Endodermal cell (in vitro differentiated cells): ENCODE measurements at regions not wholly inside any gene's neighbourhood (a gene's known extent, or its start where the extent isn't known, plus 50 kb on each side); places are given as distances from the start of the nearest gene placed in this dataset.
A peak's percentile ranks its signal among the peaks of the same experiment; 100 is the strongest.

Experiments used
- DNase-seq: peaks from one replicate; pipeline ENCODE4 v3.0.0-alpha.2; 2017
- H3K27ac ChIP-seq: 2 replicates; pipeline ENCODE4 v1.5.1; 2013; ENCODE audit warnings: mild to moderate bottlenecking, low read depth, low read length, moderate library complexity
- H3K27me3 ChIP-seq: 2 replicates; pipeline ENCODE4 v1.6.1; 2013; ENCODE audit warnings: mild to moderate bottlenecking, low read length, moderate library complexity; ENCODE audit not compliant: insufficient read depth, control insufficient read depth, poor library complexity, severe bottlenecking
- H3K36me3 ChIP-seq: 2 replicates; pipeline ENCODE4 v1.7.0; 2013; ENCODE audit warnings: mild to moderate bottlenecking, low read length, moderate library complexity; ENCODE audit not compliant: control insufficient read depth, insufficient read depth
- H3K4me1 ChIP-seq: one replicate; pipeline ENCODE4 v1.7.0; 2013; ENCODE audit warnings: low read length; ENCODE audit not compliant: control insufficient read depth, insufficient read depth
- H3K4me3 ChIP-seq: 2 replicates; pipeline ENCODE4 v1.5.1; 2013; ENCODE audit warnings: mild to moderate bottlenecking, low read length, moderate library complexity
- H3K9ac ChIP-seq: 2 replicates; pipeline ENCODE4 v1.6.1; 2013; ENCODE audit warnings: mild to moderate bottlenecking, low read length, moderate library complexity; ENCODE audit not compliant: poor library complexity, severe bottlenecking; ENCODE audit errors: extremely low read depth
- H3K9me3 ChIP-seq: 2 replicates; pipeline ENCODE4 v1.6.1; 2013; ENCODE audit warnings: mild to moderate bottlenecking, low read length, moderate library complexity; ENCODE audit not compliant: control insufficient read depth
- H3K27ac Mint-ChIP-seq: 2 replicates; pipeline ENCODE4 v1.8.0; 2020; ENCODE audit warnings: mixed read lengths
- H3K27me3 Mint-ChIP-seq: 2 replicates; pipeline ENCODE4 v1.8.0; 2021; ENCODE audit warnings: mild to moderate bottlenecking, mixed read lengths; ENCODE audit not compliant: insufficient read depth
- H3K36me3 Mint-ChIP-seq: 2 replicates; pipeline ENCODE4 v1.8.0; 2020; ENCODE audit warnings: low read depth, mixed read lengths
- H3K4me1 Mint-ChIP-seq: 2 replicates; pipeline ENCODE4 v1.8.0; 2020; ENCODE audit warnings: mixed read lengths
- H3K4me3 Mint-ChIP-seq: 2 replicates; pipeline ENCODE4 v1.8.0; 2020; ENCODE audit warnings: mild to moderate bottlenecking, moderate library complexity, mixed read lengths
- H3K9me3 Mint-ChIP-seq: 2 replicates; pipeline ENCODE4 v1.8.0; 2020; ENCODE audit warnings: mild to moderate bottlenecking, mixed read lengths
- CTCF ChIP-seq: fragments of 200-600 bp; sonication (generic); conservative IDR thresholded peaks from 2 replicates; pipeline ENCODE4 v1.5.0; 2021; ENCODE audit warnings: antibody characterized with exemption, mild to moderate bottlenecking
- WGBS, 2 experiments: methylation state at CpG; one replicate each; pipeline versions ENCODE4 v1.1.5 to v1.1.7; 2013; ENCODE audit warnings: missing lambda C conversion rate in 2 of 2, mixed read lengths in 1 of 2; ENCODE audit not compliant: insufficient coverage in 1 of 2, insufficient read length in 1 of 2; 5-methylcytosine and 5-hydroxymethylcytosine counted together

- no peak overlapping the region for H3K9ac ChIP-seq
- H3K36me3 ChIP-seq = no peaks in the 10 kb centered on the region
- H3K27me3 Mint-ChIP-seq = no peaks in the 10 kb centered on the region
- no peak overlapping the region for H3K4me3 ChIP-seq
- no peak overlapping the region for H3K4me3 Mint-ChIP-seq
- no peak for DNase-seq
- peaks cover 17% of the 10 kb centered on the region for H3K9me3 ChIP-seq
- no peaks in the 10 kb centered on the region for H3K36me3 Mint-ChIP-seq
- no peak overlapping the region for H3K27ac Mint-ChIP-seq
- no peaks in the 10 kb centered on the region for H3K27me3 ChIP-seq
- H3K9me3 Mint-ChIP-seq = peaks cover 18% of the 10 kb centered on the region
- no peak overlapping the region for H3K27ac ChIP-seq
- WGBS, 2 experiments = 93 to 100% methylated on average over 3 of the region's 3 CpGs
- no peaks in the 10 kb centered on the region for H3K4me1 Mint-ChIP-seq
- no peaks in the 10 kb centered on the region for H3K4me1 ChIP-seq
- no peak for TF ChIP-seq CTCF
Measured at GRCh38 chr4:123987408-123987807, 590.8 kb downstream of the SPRY1 start.

GRCh38 chr4:123990310-123990870 is 593.8 kb downstream of the SPRY1 start:
- DNase-seq = no peak
- H3K27ac Mint-ChIP-seq = no peak overlapping the region
- H3K36me3 ChIP-seq = no peaks in the 10 kb centered on the region
- no peaks in the 10 kb centered on the region for H3K36me3 Mint-ChIP-seq
- H3K9ac ChIP-seq = no peak overlapping the region
- H3K4me3 Mint-ChIP-seq = no peak overlapping the region
- no peak overlapping the region for H3K4me3 ChIP-seq
- peak; percentile 43 for TF ChIP-seq CTCF
- no peaks in the 10 kb centered on the region for H3K27me3 ChIP-seq
- H3K9me3 ChIP-seq = no peaks in the 10 kb centered on the region
- H3K4me1 Mint-ChIP-seq = no peaks in the 10 kb centered on the region
- H3K27ac ChIP-seq = no peak overlapping the region
- 94 to 100% methylated on average over 1 to 2 of the region's 2 CpGs for WGBS, 2 experiments
- peaks cover 13% of the 10 kb centered on the region for H3K9me3 Mint-ChIP-seq
- no peaks in the 10 kb centered on the region for H3K4me1 ChIP-seq
- no peaks in the 10 kb centered on the region for H3K27me3 Mint-ChIP-seq

GRCh38 chr4:123994917-123995316 is 598.3 kb downstream of the SPRY1 start:
- H3K27ac ChIP-seq = no peak overlapping the region
- H3K36me3 Mint-ChIP-seq = no peaks in the 10 kb centered on the region
- H3K27me3 ChIP-seq = no peaks in the 10 kb centered on the region
- WGBS, 2 experiments = 94% methylated on average over 2 of the region's 2 CpGs; no CpG with 5 or more reads in 1 of the 2 experiments
- H3K27ac Mint-ChIP-seq = no peak overlapping the region
- H3K4me1 ChIP-seq = no peaks in the 10 kb centered on the region
- H3K4me3 Mint-ChIP-seq = no peak overlapping the region
- no peak overlapping the region for H3K4me3 ChIP-seq
- H3K4me1 Mint-ChIP-seq = no peaks in the 10 kb centered on the region
- peaks cover 13% of the 10 kb centered on the region for H3K9me3 Mint-ChIP-seq
- no peaks in the 10 kb centered on the region for H3K9me3 ChIP-seq
- no peaks in the 10 kb centered on the region for H3K36me3 ChIP-seq
- peak; percentile 66 for TF ChIP-seq CTCF
- no peak overlapping the region for H3K9ac ChIP-seq
- DNase-seq = no peak
- H3K27me3 Mint-ChIP-seq = no peaks in the 10 kb centered on the region
